ENCODE measurements at regions not wholly inside any gene's neighbourhood (a gene's known extent, or its start where the extent isn't known, plus 50 kb on each side); places are given as distances from the start of the nearest gene placed in this dataset.
"Not testable (repeated sequence)": the region's sequence is repeated elsewhere in the genome, so short reads cannot be mapped to it uniquely, and the experiment has no call there.

- H3K27me3 ChIP-seq (ENCODE audit: insufficient read depth, poor library complexity, severe bottlenecking): no peaks in the 10 kb centered on the region
Measured at GRCh38 chr1:98286656-98287055, 365.8 kb upstream of the DPYD start.

GRCh38 chr1:98285286-98285685 is 364.5 kb upstream of the DPYD start:
- H3K4me3 ChIP-seq (replicated peaks; ENCODE audit: insufficient read depth, low read length); H3K27me3 ChIP-seq (ENCODE audit: insufficient read depth, poor library complexity, severe bottlenecking); H3K27ac ChIP-seq (replicated peaks): not testable (repeated sequence)
- DNase-seq (ENCODE audit: low read depth in 1 of 2, low spot score in 1 of 2): peak in 1 of 2 experiments; percentile 14
- TF ChIP-seq SPI1 (IDR thresholded peaks at IDR 0.05; ENCODE audit: borderline replicate concordance, low read depth): peak; percentile 24; the same call in 1 of the 2 replicates

More at GRCh38 chr1:98286656-98287055, 365.8 kb upstream of the DPYD start:
- no peak for DNase-seq (ENCODE audit: low read depth in 1 of 2, low spot score in 1 of 2)
- no peak for TF ChIP-seq SPI1 (IDR thresholded peaks at IDR 0.05; ENCODE audit: borderline replicate concordance, low read depth)
- TF ChIP-seq CTCF (IDR thresholded peaks at IDR 0.05; ENCODE audit: insufficient read depth, low read length): no peak
- TF ChIP-seq GABPA (IDR thresholded peaks at IDR 0.05; ENCODE audit: low read depth): no peak
- TF ChIP-seq REST (IDR thresholded peaks at IDR 0.05; ENCODE audit: insufficient replicate concordance, low read depth): no peak
- no peak for TF ChIP-seq POLR2AphosphoS5 (IDR thresholded peaks at IDR 0.05; ENCODE audit: low read depth)
- Histone ChIP-seq H3K4me3 (replicated peaks; ENCODE audit: insufficient read depth, low read length) (no peak overlapping the region), H3K27ac (replicated peaks) (no peak overlapping the region)

GRCh38 chr1:98280049-98280448 is 359.2 kb upstream of the DPYD start:
- DNase-seq (ENCODE audit: low read depth in 1 of 2, low spot score in 1 of 2): no peak
- Histone ChIP-seq H3K27me3 (ENCODE audit: insufficient read depth, poor library complexity, severe bottlenecking) (no peaks in the 10 kb centered on the region), H3K27ac (replicated peaks) (no peak overlapping the region), H3K4me3 (replicated peaks; ENCODE audit: insufficient read depth, low read length) (no peak overlapping the region)
- no peak for TF ChIP-seq CTCF (IDR thresholded peaks at IDR 0.05; ENCODE audit: insufficient read depth, low read length)

GRCh38 chr1:98278055-98278454 is 357.2 kb upstream of the DPYD start:
- H3K4me3 ChIP-seq (replicated peaks; ENCODE audit: insufficient read depth, low read length): no peak overlapping the region
- H3K27ac ChIP-seq (replicated peaks): no peak overlapping the region
- H3K27me3 ChIP-seq (ENCODE audit: insufficient read depth, poor library complexity, severe bottlenecking): no peaks in the 10 kb centered on the region
- no peak for TF ChIP-seq GABPA (IDR thresholded peaks at IDR 0.05; ENCODE audit: low read depth)
- no peak for TF ChIP-seq REST (IDR thresholded peaks at IDR 0.05; ENCODE audit: insufficient replicate concordance, low read depth)
- no peak for TF ChIP-seq POLR2AphosphoS5 (IDR thresholded peaks at IDR 0.05; ENCODE audit: low read depth)
- TF ChIP-seq CTCF (IDR thresholded peaks at IDR 0.05; ENCODE audit: insufficient read depth, low read length): no peak
- no peak for TF ChIP-seq SPI1 (IDR thresholded peaks at IDR 0.05; ENCODE audit: borderline replicate concordance, low read depth)
- no peak for DNase-seq (ENCODE audit: low read depth in 1 of 2, low spot score in 1 of 2)
